IMR-90 (cell line): ENCODE measurements at regions not wholly inside any gene's neighbourhood (a gene's known extent, or its start where the extent isn't known, plus 50 kb on each side); places are given as distances from the start of the nearest gene placed in this dataset.

Experiments
- ATAC-seq: fragments of 200-7000 bp; cut with Tn5 transposase; 2 replicates; pipeline ENCODE4 v1.9.1; 2020; ENCODE audit warnings: low read depth, mild to moderate bottlenecking, moderate library complexity
- BruUV-seq: library from RNA; stranded (reverse); fragments of 400-500 nt; replicated peaks from 2 replicates; lab custom pipeline; 2021; lab: Mats Ljungman, UMichigan
- CTCF ChIA-PET: fragments of 300-600 bp; formaldehyde crosslinking; extraction: SDS; loops from one replicate; lab custom pipeline; 2021; ENCODE audit warnings: antibody characterized with exemption; lab: Yijun Ruan, JAX
- POLR2A ChIA-PET: fragments of 300-600 bp; sonication (Branson Sonifier 250); formaldehyde crosslinking; loops from one replicate; lab custom pipeline; 2022; ENCODE audit warnings: antibody characterized with exemption; ENCODE audit not compliant: unreplicated experiment; lab: Charles Lee
- DNase-seq: peaks from one replicate; pipeline ENCODE4 v3.0.0; 2013
- H2AFZ ChIP-seq: replicated peaks from 2 replicates; pipeline ENCODE3; 2013; ENCODE audit warnings: low read length, mild to moderate bottlenecking; ENCODE audit not compliant: poor library complexity
- H2AK5ac ChIP-seq: 2 replicates; pipeline ENCODE4 v1.6.1; 2013; ENCODE audit warnings: low read depth, low read length, inconsistent platforms
- H2AK9ac ChIP-seq: replicated peaks from 2 replicates; pipeline ENCODE3; 2013; ENCODE audit warnings: mild to moderate bottlenecking, low read depth, low read length, moderate library complexity; ENCODE audit not compliant: poor library complexity
- H2BK120ac ChIP-seq: 2 replicates; pipeline ENCODE4 v1.6.1; 2013; ENCODE audit warnings: low read depth, low read length, inconsistent platforms
- H2BK15ac ChIP-seq: 3 replicates; pipeline ENCODE4 v1.6.1; 2013; ENCODE audit warnings: low read depth, low read length, inconsistent platforms
- H2BK20ac ChIP-seq: 2 replicates; pipeline ENCODE4 v1.6.1; 2013; ENCODE audit warnings: low read depth, mild to moderate bottlenecking, inconsistent platforms, low read length, moderate library complexity
- H2BK5ac ChIP-seq: 2 replicates; pipeline ENCODE4 v1.6.1; 2013; ENCODE audit warnings: mild to moderate bottlenecking, low read depth, low read length, inconsistent platforms; ENCODE audit not compliant: poor library complexity, severe bottlenecking
- H3K14ac ChIP-seq: replicated peaks from 2 replicates; pipeline ENCODE4 v1.6.1; 2013; ENCODE audit warnings: low read depth, low read length, inconsistent platforms
- H3K18ac ChIP-seq: 2 replicates; pipeline ENCODE4 v1.6.1; 2013; ENCODE audit warnings: low read depth, low read length, control low read depth
- H3K23ac ChIP-seq: 2 replicates; pipeline ENCODE4 v1.6.1; 2013; ENCODE audit warnings: low read depth, low read length, inconsistent platforms
- H3K27ac ChIP-seq: 2 replicates; pipeline ENCODE4 v1.5.1; 2013; ENCODE audit warnings: mild to moderate bottlenecking, control low read depth, low read length; ENCODE audit not compliant: insufficient read depth
- H3K27me3 ChIP-seq: 2 replicates; pipeline ENCODE4 v1.6.1; 2013; ENCODE audit warnings: low read length; ENCODE audit not compliant: control insufficient read depth, insufficient read depth
- H3K36me3 ChIP-seq: 2 replicates; pipeline ENCODE4 v1.6.1; 2013; ENCODE audit warnings: low read length, mixed read lengths; ENCODE audit not compliant: control insufficient read depth, insufficient read depth
- H3K4ac ChIP-seq: 2 replicates; pipeline ENCODE4 v1.6.1; 2013; ENCODE audit warnings: low read depth, low read length, inconsistent platforms
- H3K4me1 ChIP-seq: 2 replicates; pipeline ENCODE4 v1.6.1; 2013; ENCODE audit warnings: low read length, mixed read lengths; ENCODE audit not compliant: control insufficient read depth, insufficient read depth
- H3K4me2 ChIP-seq: 2 replicates; pipeline ENCODE4 v1.6.1; 2013; ENCODE audit warnings: low read depth, mild to moderate bottlenecking, control low read depth, low read length, moderate library complexity
- H3K4me3 ChIP-seq: 2 replicates; pipeline ENCODE4 v1.5.1; 2013; ENCODE audit warnings: low read depth, mild to moderate bottlenecking, control low read depth, low read length, moderate library complexity; ENCODE audit not compliant: insufficient read depth
- H3K56ac ChIP-seq: 2 replicates; pipeline ENCODE4 v1.6.1; 2013; ENCODE audit warnings: low read length, inconsistent platforms; ENCODE audit not compliant: insufficient read depth; ENCODE audit errors: extremely low read depth
- H3K79me1 ChIP-seq, 2 experiments: 2 replicates each; pipeline ENCODE4 v1.6.1; 2013; ENCODE audit warnings: low read length in 2 of 2, inconsistent platforms in 1 of 2, low read depth in 1 of 2
- H3K9ac ChIP-seq: 2 replicates; pipeline ENCODE4 v1.6.1; 2013; ENCODE audit warnings: low read depth, low read length, control low read depth
- H3K9me1 ChIP-seq: 2 replicates; pipeline ENCODE4 v1.6.1; 2013; ENCODE audit warnings: low read length, inconsistent platforms; ENCODE audit not compliant: insufficient read depth
- H3K9me3 ChIP-seq: 2 replicates; pipeline ENCODE4 v1.6.1; 2013; ENCODE audit warnings: low read length; ENCODE audit not compliant: control insufficient read depth, insufficient read depth
- H4K20me1 ChIP-seq: 2 replicates; pipeline ENCODE4 v1.6.1; 2013; ENCODE audit warnings: low read length, inconsistent platforms; ENCODE audit not compliant: insufficient read depth
- H4K5ac ChIP-seq: 2 replicates; pipeline ENCODE4 v1.6.1; 2013; ENCODE audit warnings: mild to moderate bottlenecking, low read depth, low read length, control low read depth
- H4K8ac ChIP-seq, 2 experiments: 2 replicates each; pipeline ENCODE4 v1.6.1; 2013; ENCODE audit warnings: low read depth in 2 of 2, low read length in 2 of 2, control low read depth in 1 of 2, inconsistent platforms in 1 of 2
- H4K91ac ChIP-seq: 2 replicates; pipeline ENCODE4 v1.6.1; 2013; ENCODE audit warnings: low read depth, low read length, inconsistent platforms; ENCODE audit not compliant: insufficient read depth
- BHLHE40 ChIP-seq: fragments of 150-350 bp; IDR thresholded peaks from 2 replicates; pipeline ENCODE4 v1.6.1; 2016; ENCODE audit warnings: mild to moderate bottlenecking, low read depth, low read length
- CEBPB ChIP-seq: IDR thresholded peaks from 2 replicates; pipeline ENCODE4 v1.6.1; 2012; ENCODE audit warnings: low read depth, low read length, improper control_type of control experiment
- CHD1 ChIP-seq: IDR thresholded peaks from 2 replicates; pipeline ENCODE4 v1.6.1; 2012; ENCODE audit warnings: low read depth, low read length, improper control_type of control experiment
- CTCF ChIP-seq: conservative IDR thresholded peaks from 2 replicates; pipeline ENCODE4 v1.5.1; 2012; ENCODE audit warnings: mild to moderate bottlenecking, low read depth, low read length, improper control_type of control experiment
- MAFK ChIP-seq: IDR thresholded peaks from 2 replicates; pipeline ENCODE4 v1.6.1; 2012; ENCODE audit warnings: low read depth, low read length, improper control_type of control experiment
- MAZ ChIP-seq: IDR thresholded peaks from 2 replicates; pipeline ENCODE4 v1.6.1; 2012; ENCODE audit warnings: low read depth, mild to moderate bottlenecking, low read length, improper control_type of control experiment, moderate library complexity, borderline replicate concordance
- MXI1 ChIP-seq: IDR thresholded peaks from 2 replicates; pipeline ENCODE4 v1.6.1; 2012; ENCODE audit warnings: low read depth, mild to moderate bottlenecking, low read length, moderate library complexity, borderline replicate concordance
- NFE2L2 ChIP-seq: fragments of 150-350 bp; IDR thresholded peaks from 2 replicates; pipeline ENCODE4 v1.6.1; 2016; ENCODE audit warnings: low read depth, mild to moderate bottlenecking, low read length
- POLR2A ChIP-seq: IDR thresholded peaks from 2 replicates; pipeline ENCODE4 v1.6.1; 2012; ENCODE audit warnings: mild to moderate bottlenecking, low read depth, low read length
- RAD21 ChIP-seq: IDR thresholded peaks from 2 replicates; pipeline ENCODE4 v1.6.1; 2012; ENCODE audit warnings: low read length, improper control_type of control experiment
- SMC3 ChIP-seq: fragments of 150-350 bp; IDR thresholded peaks from 2 replicates; pipeline ENCODE4 v1.6.1; 2016; ENCODE audit warnings: low read depth, mild to moderate bottlenecking, antibody characterized with exemption, low read length, moderate library complexity
- dilution Hi-C: fragments of 300-500 bp; cut with HindIII; formaldehyde crosslinking; loops from one replicate; pipeline ENCODE4 v1.14.3; 2018; ENCODE audit warnings: low sequenced_read_pairs; ENCODE audit not compliant: unreplicated experiment
- in situ Hi-C: fragments of 300-500 bp; cut with MboI; formaldehyde crosslinking; loops from 3 replicates; pipeline ENCODE4 v1.14.3; 2019; ENCODE audit warnings: low sequenced_read_pairs, inconsistent platforms, mixed read lengths
- intact Hi-C: fragments of 100-400 bp; cut with micrococcal nuclease; formaldehyde crosslinking; loops from 2 replicates; pipeline ENCODE4 v1.10.0; 2022
- TF ChIP-seq, protein P1 (sequence below): fragments of 150-350 bp; IDR thresholded peaks from 2 replicates; pipeline ENCODE4 v1.6.1; 2016; ENCODE audit warnings: low read depth, mild to moderate bottlenecking, low read length, moderate library complexity, borderline replicate concordance

DNA sequence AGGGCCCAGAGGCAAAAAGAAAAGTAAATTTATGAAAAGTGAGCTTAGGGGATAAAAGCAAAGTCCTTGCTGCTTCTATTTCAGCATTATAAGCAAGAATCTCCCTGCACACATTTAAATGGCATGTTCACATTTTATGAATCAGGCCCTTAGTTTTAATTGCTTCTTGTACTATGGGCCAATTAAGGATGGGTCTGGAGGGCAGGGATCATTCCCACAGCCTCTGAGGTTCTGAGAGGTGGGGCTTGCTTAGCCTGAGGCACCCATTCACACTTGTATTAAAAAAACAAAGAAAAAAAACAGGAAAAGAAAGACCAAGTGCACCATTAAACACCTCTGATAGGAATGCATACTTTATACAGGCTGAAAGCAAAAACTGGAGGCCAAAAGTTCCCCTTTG, 565.1 kb downstream of the BCL11A start:
- Histone ChIP-seq H4K5ac (no peak overlapping the region), H3K56ac (no peak overlapping the region), H3K23ac (no peak overlapping the region), H3K36me3 (no peaks in the 10 kb centered on the region), H3K27me3 (no peaks in the 10 kb centered on the region), H2AK9ac (no peak overlapping the region), H2AFZ (no peak overlapping the region), H3K4me1 (no peaks in the 10 kb centered on the region), H3K14ac (no peak overlapping the region), H3K9ac (no peak overlapping the region), H3K4ac (no peak overlapping the region), H2AK5ac (no peak overlapping the region), H3K9me1 (no peaks in the 10 kb centered on the region), H4K8ac (no peak overlapping the region), H3K27ac (no peak overlapping the region), H2BK5ac (no peak overlapping the region), H2BK15ac (no peak overlapping the region), H3K18ac (no peak overlapping the region), H4K91ac (no peak overlapping the region), H2BK120ac (no peak overlapping the region), H2BK20ac (no peak overlapping the region), H3K79me1 (no peaks in the 10 kb centered on the region), H3K4me2 (no peak overlapping the region), H3K9me3 (peaks cover 3% of the 10 kb centered on the region; the same call in 1 of the 2 replicates), H4K20me1 (no peaks in the 10 kb centered on the region), H3K4me3 (no peak overlapping the region)
- DNase-seq (no peak), ATAC-seq (no peak)
- intact Hi-C loops, result no loop called here
- CTCF ChIA-PET, result no interaction called here
- POLR2A ChIA-PET, result no interaction called here
- dilution Hi-C loops, result no loop called here
- in situ Hi-C loops, result no loop called here
- TF ChIP-seq CTCF (no peak), MAFK (no peak), MAZ (no peak), MXI1 (no peak), CHD1 (no peak), CEBPB (no peak), BHLHE40 (no peak), RAD21 (no peak), POLR2A (no peak), NFE2L2 (no peak), SMC3 (no peak)
- TF ChIP-seq, protein P1, sequence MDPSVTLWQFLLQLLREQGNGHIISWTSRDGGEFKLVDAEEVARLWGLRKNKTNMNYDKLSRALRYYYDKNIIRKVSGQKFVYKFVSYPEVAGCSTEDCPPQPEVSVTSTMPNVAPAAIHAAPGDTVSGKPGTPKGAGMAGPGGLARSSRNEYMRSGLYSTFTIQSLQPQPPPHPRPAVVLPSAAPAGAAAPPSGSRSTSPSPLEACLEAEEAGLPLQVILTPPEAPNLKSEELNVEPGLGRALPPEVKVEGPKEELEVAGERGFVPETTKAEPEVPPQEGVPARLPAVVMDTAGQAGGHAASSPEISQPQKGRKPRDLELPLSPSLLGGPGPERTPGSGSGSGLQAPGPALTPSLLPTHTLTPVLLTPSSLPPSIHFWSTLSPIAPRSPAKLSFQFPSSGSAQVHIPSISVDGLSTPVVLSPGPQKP, result no peak
- BruUV-seq, result no TSS peak
